DOHH2 (cell line): ENCODE measurements at regions not wholly inside any gene's neighbourhood (a gene's known extent, or its start where the extent isn't known, plus 50 kb on each side); places are given as distances from the start of the nearest gene placed in this dataset.

Source experiments
- EZH2phosphoT487 ChIP-seq: fragments of 200-600 bp; sonication (generic); IDR thresholded peaks from 2 replicates; pipeline ENCODE4 v1.6.1; 2017; ENCODE audit warnings: borderline replicate concordance, mild to moderate bottlenecking, antibody characterized with exemption, low read length, moderate library complexity, mixed read lengths
- TF ChIP-seq, protein P1 (sequence below): fragments of 200-600 bp; sonication (generic); IDR thresholded peaks from one replicate; pipeline ENCODE4 v1.5.1; 2014; ENCODE audit warnings: antibody characterized with exemption, mild to moderate bottlenecking, low read depth, low read length; ENCODE audit not compliant: poor library complexity, severe bottlenecking

DNA sequence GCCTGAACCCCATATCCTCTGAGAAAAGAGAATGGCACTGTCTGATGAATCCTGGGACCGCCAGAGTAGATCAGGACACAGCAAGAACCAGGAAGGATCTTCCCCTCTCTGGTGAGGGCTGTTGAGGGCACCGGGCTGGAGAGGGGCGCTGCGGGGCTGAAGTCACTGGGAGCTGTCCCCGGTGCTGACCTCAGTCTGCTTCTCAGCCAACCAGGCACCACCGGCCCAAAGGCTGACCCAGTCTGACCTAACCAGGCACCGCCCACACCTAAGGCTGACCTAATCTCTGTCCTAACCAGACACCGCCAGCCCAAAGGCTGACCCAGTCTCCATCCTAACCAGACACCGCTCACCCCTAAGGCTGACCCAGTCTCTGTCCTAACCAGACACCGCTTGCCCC lies 82.8 kb downstream of the CPZ start:
- TF ChIP-seq, protein P1, sequence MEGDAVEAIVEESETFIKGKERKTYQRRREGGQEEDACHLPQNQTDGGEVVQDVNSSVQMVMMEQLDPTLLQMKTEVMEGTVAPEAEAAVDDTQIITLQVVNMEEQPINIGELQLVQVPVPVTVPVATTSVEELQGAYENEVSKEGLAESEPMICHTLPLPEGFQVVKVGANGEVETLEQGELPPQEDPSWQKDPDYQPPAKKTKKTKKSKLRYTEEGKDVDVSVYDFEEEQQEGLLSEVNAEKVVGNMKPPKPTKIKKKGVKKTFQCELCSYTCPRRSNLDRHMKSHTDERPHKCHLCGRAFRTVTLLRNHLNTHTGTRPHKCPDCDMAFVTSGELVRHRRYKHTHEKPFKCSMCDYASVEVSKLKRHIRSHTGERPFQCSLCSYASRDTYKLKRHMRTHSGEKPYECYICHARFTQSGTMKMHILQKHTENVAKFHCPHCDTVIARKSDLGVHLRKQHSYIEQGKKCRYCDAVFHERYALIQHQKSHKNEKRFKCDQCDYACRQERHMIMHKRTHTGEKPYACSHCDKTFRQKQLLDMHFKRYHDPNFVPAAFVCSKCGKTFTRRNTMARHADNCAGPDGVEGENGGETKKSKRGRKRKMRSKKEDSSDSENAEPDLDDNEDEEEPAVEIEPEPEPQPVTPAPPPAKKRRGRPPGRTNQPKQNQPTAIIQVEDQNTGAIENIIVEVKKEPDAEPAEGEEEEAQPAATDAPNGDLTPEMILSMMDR, result no peak
- TF ChIP-seq EZH2phosphoT487, result no peak
